H9 (cell line): ENCODE measurements at regions not wholly inside any gene's neighbourhood (a gene's known extent, or its start where the extent isn't known, plus 50 kb on each side); places are given as distances from the start of the nearest gene placed in this dataset.

Source experiments
- DNase-seq: peaks from one replicate; pipeline ENCODE4 v3.0.0-alpha.2; 2017
- H2AFZ ChIP-seq: one replicate; pipeline ENCODE4 v1.6.1; 2013; ENCODE audit warnings: mild to moderate bottlenecking, low read length, control low read depth, moderate library complexity
- H2AK5ac ChIP-seq: 2 replicates; pipeline ENCODE4 v1.6.1; 2013; ENCODE audit warnings: low read length, control low read depth, mixed read lengths; ENCODE audit not compliant: insufficient read length
- H2BK120ac ChIP-seq: one replicate; pipeline ENCODE4 v1.6.1; 2013; ENCODE audit warnings: low read depth, mild to moderate bottlenecking, low read length, control low read depth, inconsistent platforms; ENCODE audit not compliant: poor library complexity, severe bottlenecking
- H2BK12ac ChIP-seq: 2 replicates; pipeline ENCODE4 v1.6.1; 2013; ENCODE audit warnings: low read length, control low read depth, mixed read lengths, low read depth; ENCODE audit not compliant: insufficient read length
- H2BK15ac ChIP-seq: 2 replicates; pipeline ENCODE4 v1.6.1; 2013; ENCODE audit warnings: low read depth, low read length, control low read depth
- H2BK20ac ChIP-seq: one replicate; pipeline ENCODE4 v1.6.1; 2013; ENCODE audit warnings: low read depth, mild to moderate bottlenecking, low read length, control low read depth, inconsistent platforms; ENCODE audit not compliant: poor library complexity, severe bottlenecking
- H2BK5ac ChIP-seq: 2 replicates; pipeline ENCODE4 v1.6.1; 2013; ENCODE audit warnings: low read length, control low read depth, mixed read lengths; ENCODE audit not compliant: insufficient read length
- H3K14ac ChIP-seq: 2 replicates; pipeline ENCODE4 v1.6.1; 2013; ENCODE audit warnings: low read length, control low read depth; ENCODE audit not compliant: insufficient read depth
- H3K18ac ChIP-seq: 2 replicates; pipeline ENCODE4 v1.6.1; 2013; ENCODE audit warnings: low read depth, mild to moderate bottlenecking, mixed read lengths, low read length, control low read depth; ENCODE audit not compliant: insufficient read length
- H3K23ac ChIP-seq: 2 replicates; pipeline ENCODE4 v1.6.1; 2013; ENCODE audit warnings: low read length, control low read depth, mixed read lengths, low read depth; ENCODE audit not compliant: insufficient read length
- H3K23me2 ChIP-seq: 2 replicates; pipeline ENCODE4 v1.6.1; 2013; ENCODE audit warnings: low read depth, mild to moderate bottlenecking, mixed read lengths, low read length, control low read depth; ENCODE audit not compliant: insufficient read length, poor library complexity, severe bottlenecking
- H3K27ac ChIP-seq: 2 replicates; pipeline ENCODE4 v1.5.1; 2013; ENCODE audit warnings: low read length, control low read depth, mixed read lengths, low read depth; ENCODE audit not compliant: insufficient read length
- H3K27me3 ChIP-seq: 2 replicates; pipeline ENCODE4 v1.6.1; 2013; ENCODE audit warnings: low read length, control low read depth, inconsistent platforms; ENCODE audit not compliant: insufficient read depth
- H3K4ac ChIP-seq: 2 replicates; pipeline ENCODE4 v1.6.1; 2013; ENCODE audit warnings: low read depth, mild to moderate bottlenecking, control low read depth, inconsistent platforms, low read length, moderate library complexity
- H3K4me1 ChIP-seq: 2 replicates; pipeline ENCODE4 v1.6.1; 2013; ENCODE audit warnings: low read length, control low read depth, inconsistent platforms; ENCODE audit not compliant: insufficient read depth
- H3K4me2 ChIP-seq: 2 replicates; pipeline ENCODE4 v1.6.1; 2013; ENCODE audit warnings: low read length, control low read depth, mixed read lengths; ENCODE audit not compliant: insufficient read length, insufficient read depth
- H3K56ac ChIP-seq: 2 replicates; pipeline ENCODE4 v1.6.1; 2013; ENCODE audit warnings: low read depth, mild to moderate bottlenecking, mixed read lengths, low read length, control low read depth; ENCODE audit not compliant: insufficient read length
- H3K79me1 ChIP-seq: 2 replicates; pipeline ENCODE4 v1.6.1; 2013; ENCODE audit warnings: low read depth, mild to moderate bottlenecking, moderate library complexity, low read length, control low read depth, inconsistent platforms; ENCODE audit not compliant: insufficient read depth, poor library complexity, severe bottlenecking
- H3K79me2 ChIP-seq: 2 replicates; pipeline ENCODE4 v1.6.1; 2013; ENCODE audit warnings: low read length, control low read depth, inconsistent platforms; ENCODE audit not compliant: insufficient read depth
- H3K9ac ChIP-seq: 2 replicates; pipeline ENCODE4 v1.6.1; 2013; ENCODE audit warnings: low read length, control low read depth, mixed read lengths; ENCODE audit not compliant: insufficient read length; ENCODE audit errors: extremely low read depth
- H3K9me3 ChIP-seq: one replicate; pipeline ENCODE4 v1.6.1; 2013; ENCODE audit warnings: low read depth, low read length, inconsistent platforms; ENCODE audit not compliant: control insufficient read depth
- H3T11ph ChIP-seq: one replicate; pipeline ENCODE4 v1.6.1; 2013; ENCODE audit warnings: mild to moderate bottlenecking, low read length, control low read depth, inconsistent platforms
- H4K20me1 ChIP-seq: one replicate; pipeline ENCODE4 v1.6.1; 2013; ENCODE audit not compliant: control insufficient read depth, insufficient read length, insufficient read depth
- H4K5ac ChIP-seq: 2 replicates; pipeline ENCODE4 v1.6.1; 2013; ENCODE audit warnings: low read depth, mild to moderate bottlenecking, mixed read lengths, low read length, control low read depth; ENCODE audit not compliant: insufficient read length
- H4K8ac ChIP-seq: replicated peaks from 2 replicates; pipeline ENCODE4 v1.6.1; 2013; ENCODE audit warnings: low read length, control low read depth, mixed read lengths, low read depth; ENCODE audit not compliant: insufficient read length
- H4K91ac ChIP-seq: 2 replicates; pipeline ENCODE4 v1.6.1; 2013; ENCODE audit warnings: low read depth, mild to moderate bottlenecking, moderate library complexity, mixed read lengths, low read length, control low read depth; ENCODE audit not compliant: insufficient read length
- H3K27ac Mint-ChIP-seq, 3 experiments: 2 replicates in 2 of 3; 3 replicates in 1 of 3; pipeline ENCODE4 v1.8.0; 2020 to 2021; ENCODE audit warnings: mixed read lengths in 3 of 3, mild to moderate bottlenecking in 1 of 3, moderate library complexity in 1 of 3
- H3K27me3 Mint-ChIP-seq: 2 replicates; pipeline ENCODE4 v1.8.0; 2021; ENCODE audit warnings: low read depth, mild to moderate bottlenecking, moderate library complexity, mixed read lengths
- H3K36me3 Mint-ChIP-seq, 3 experiments: 2 replicates in 2 of 3; 3 replicates in 1 of 3; pipeline ENCODE4 v1.8.0; 2020 to 2021; ENCODE audit warnings: low read depth in 3 of 3, mixed read lengths in 3 of 3; ENCODE audit not compliant: insufficient read depth in 1 of 3
- H3K4me1 Mint-ChIP-seq, 2 experiments: 2 replicates each; pipeline ENCODE4 v1.8.0; 2020; ENCODE audit warnings: mixed read lengths in 2 of 2
- H3K4me3 Mint-ChIP-seq, 2 experiments: 2 replicates in 1 of 2; 3 replicates in 1 of 2; pipeline ENCODE4 v1.8.0; 2020 to 2021; ENCODE audit warnings: mild to moderate bottlenecking in 2 of 2, mixed read lengths in 2 of 2, moderate library complexity in 1 of 2
- H3K9me3 Mint-ChIP-seq, 2 experiments: 2 replicates in 1 of 2; 3 replicates in 1 of 2; pipeline ENCODE4 v1.8.0; 2020; ENCODE audit warnings: mild to moderate bottlenecking in 2 of 2, mixed read lengths in 2 of 2, moderate library complexity in 1 of 2
- WGBS: extraction: QIAGEN DNeasy Blood & Tissue Kit; methylation state at CpG from one replicate; pipeline ENCODE4 v1.1.7; 2013; ENCODE audit warnings: missing lambda C conversion rate, low lambda C conversion rate, mixed read lengths; ENCODE audit not compliant: insufficient read length; ENCODE audit errors: extremely low coverage; 5-methylcytosine and 5-hydroxymethylcytosine counted together
- TF ChIP-seq, protein P1 (sequence below): fragments of 200-600 bp; sonication (generic); conservative IDR thresholded peaks from 3 replicates; pipeline ENCODE4 v1.8.0; 2021; ENCODE audit warnings: antibody characterized with exemption, mild to moderate bottlenecking

DNA sequence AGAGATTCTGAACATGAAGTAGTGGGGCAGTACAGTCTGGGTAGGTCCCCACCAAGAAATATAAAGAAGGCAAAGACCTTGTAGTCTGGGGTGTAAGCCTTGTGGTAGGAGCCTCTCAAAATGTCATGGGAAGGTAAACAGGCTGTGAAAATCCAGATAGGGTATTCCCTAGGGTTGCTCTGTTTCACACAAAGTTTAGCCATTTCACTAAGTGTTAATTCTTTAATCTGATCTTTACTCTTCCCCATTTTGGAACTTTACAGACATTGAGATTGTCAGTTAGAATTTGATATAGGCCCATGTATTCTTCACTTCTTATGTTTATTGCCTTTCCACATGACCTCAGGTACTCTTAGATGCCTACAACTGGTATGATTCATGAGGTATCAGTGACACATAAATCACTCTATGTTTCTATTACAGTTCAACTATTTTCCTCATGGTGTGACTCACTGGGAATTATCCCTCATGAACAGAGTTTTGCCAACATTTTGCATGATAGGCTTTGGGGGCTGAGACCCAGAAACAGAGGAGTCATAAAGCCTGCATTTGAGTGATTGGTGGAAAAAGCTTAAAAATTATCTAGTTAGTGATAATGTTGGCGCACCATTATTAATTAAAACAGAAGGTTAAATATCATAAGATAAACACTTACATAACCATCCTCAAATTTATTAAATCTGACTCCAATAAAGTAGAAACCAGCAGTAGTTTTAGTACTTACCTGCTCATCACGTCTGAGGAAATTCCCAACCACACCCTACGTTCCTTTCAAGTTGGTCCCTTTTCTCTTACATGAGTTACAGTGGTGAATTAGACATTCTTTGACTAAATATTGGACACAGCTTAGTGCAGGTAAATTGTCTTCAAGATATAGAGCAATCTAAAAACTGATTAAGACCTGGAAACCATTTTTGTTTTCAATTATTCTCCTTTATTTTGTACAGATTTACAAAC is 399.8 kb upstream of the MEF2C start:
- no peaks in the 10 kb centered on the region; the same call in 1 of the 2 replicates for H3K27me3 Mint-ChIP-seq
- H3T11ph ChIP-seq, result no peak overlapping the region
- H3K14ac ChIP-seq, result no peak overlapping the region
- H2AK5ac ChIP-seq, result no peak overlapping the region
- no peak overlapping the region for H3K9ac ChIP-seq
- no peak overlapping the region for H2BK20ac ChIP-seq
- no peak overlapping the region for H3K27ac Mint-ChIP-seq
- H3K4me3 Mint-ChIP-seq, result no peak overlapping the region
- H4K91ac ChIP-seq, result no peak overlapping the region
- no peaks in the 10 kb centered on the region for H3K9me3 Mint-ChIP-seq
- TF ChIP-seq, protein P1, sequence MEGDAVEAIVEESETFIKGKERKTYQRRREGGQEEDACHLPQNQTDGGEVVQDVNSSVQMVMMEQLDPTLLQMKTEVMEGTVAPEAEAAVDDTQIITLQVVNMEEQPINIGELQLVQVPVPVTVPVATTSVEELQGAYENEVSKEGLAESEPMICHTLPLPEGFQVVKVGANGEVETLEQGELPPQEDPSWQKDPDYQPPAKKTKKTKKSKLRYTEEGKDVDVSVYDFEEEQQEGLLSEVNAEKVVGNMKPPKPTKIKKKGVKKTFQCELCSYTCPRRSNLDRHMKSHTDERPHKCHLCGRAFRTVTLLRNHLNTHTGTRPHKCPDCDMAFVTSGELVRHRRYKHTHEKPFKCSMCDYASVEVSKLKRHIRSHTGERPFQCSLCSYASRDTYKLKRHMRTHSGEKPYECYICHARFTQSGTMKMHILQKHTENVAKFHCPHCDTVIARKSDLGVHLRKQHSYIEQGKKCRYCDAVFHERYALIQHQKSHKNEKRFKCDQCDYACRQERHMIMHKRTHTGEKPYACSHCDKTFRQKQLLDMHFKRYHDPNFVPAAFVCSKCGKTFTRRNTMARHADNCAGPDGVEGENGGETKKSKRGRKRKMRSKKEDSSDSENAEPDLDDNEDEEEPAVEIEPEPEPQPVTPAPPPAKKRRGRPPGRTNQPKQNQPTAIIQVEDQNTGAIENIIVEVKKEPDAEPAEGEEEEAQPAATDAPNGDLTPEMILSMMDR, result no peak
- no peaks in the 10 kb centered on the region for H3K79me1 ChIP-seq
- H3K4ac ChIP-seq, result no peak overlapping the region
- H4K20me1 ChIP-seq, result no peaks in the 10 kb centered on the region
- H4K8ac ChIP-seq, result no peak overlapping the region
- H2AFZ ChIP-seq, result no peak overlapping the region
- no peak overlapping the region for H3K27ac ChIP-seq
- no peaks in the 10 kb centered on the region for H3K4me1 Mint-ChIP-seq
- H3K79me2 ChIP-seq, result no peaks in the 10 kb centered on the region
- no peak overlapping the region for H2BK120ac ChIP-seq
- no peak overlapping the region for H2BK15ac ChIP-seq
- H3K36me3 Mint-ChIP-seq, result 0 out of 7 replicates have a peak, but pooled peaks cover 0 to 1% (median 0%) of the 10 kb centered on the region in 3 experiments
- no peak overlapping the region for H3K18ac ChIP-seq
- H3K23ac ChIP-seq, result no peak overlapping the region
- H2BK5ac ChIP-seq, result no peak overlapping the region
- H3K9me3 ChIP-seq, result no peaks in the 10 kb centered on the region
- no peak overlapping the region for H2BK12ac ChIP-seq
- no peak overlapping the region for H3K56ac ChIP-seq
- H4K5ac ChIP-seq, result no peak overlapping the region
- no CpG with 5 or more reads among the region's 3 CpGs for WGBS
- no peaks in the 10 kb centered on the region for H3K23me2 ChIP-seq
- H3K4me1 ChIP-seq, result no peaks in the 10 kb centered on the region
- H3K4me2 ChIP-seq, result no peak overlapping the region
- DNase-seq, result no peak
- no peaks in the 10 kb centered on the region for H3K27me3 ChIP-seq
